Nephron progenitor cell (in vitro differentiated cells): ENCODE measurements at regions not wholly inside any gene's neighbourhood (a gene's known extent, or its start where the extent isn't known, plus 50 kb on each side); places are given as distances from the start of the nearest gene placed in this dataset.
"Not testable (repeated sequence)": the region's sequence is repeated elsewhere in the genome, so short reads cannot be mapped to it uniquely, and the experiment has no call there.

Source experiments
- DNase-seq: peaks from one replicate; pipeline ENCODE4 v3.0.0; 2021
- H3K27ac Mint-ChIP-seq: 2 replicates; pipeline ENCODE4 v1.8.0; 2021; ENCODE audit warnings: mild to moderate bottlenecking, moderate library complexity, mixed read lengths
- H3K27me3 Mint-ChIP-seq: 2 replicates; pipeline ENCODE4 v1.8.0; 2021; ENCODE audit warnings: mild to moderate bottlenecking, low read depth, mixed read lengths; ENCODE audit not compliant: poor library complexity
- H3K36me3 Mint-ChIP-seq: 2 replicates; pipeline ENCODE4 v1.8.0; 2021; ENCODE audit warnings: low read depth, mixed read lengths
- H3K4me1 Mint-ChIP-seq: 2 replicates; pipeline ENCODE4 v1.8.0; 2021; ENCODE audit warnings: mixed read lengths
- H3K4me3 Mint-ChIP-seq: 2 replicates; pipeline ENCODE4 v1.8.0; 2021; ENCODE audit warnings: mild to moderate bottlenecking, moderate library complexity, mixed read lengths
- H3K9me3 Mint-ChIP-seq: 2 replicates; pipeline ENCODE4 v1.8.0; 2021; ENCODE audit warnings: mild to moderate bottlenecking, moderate library complexity, mixed read lengths

DNA sequence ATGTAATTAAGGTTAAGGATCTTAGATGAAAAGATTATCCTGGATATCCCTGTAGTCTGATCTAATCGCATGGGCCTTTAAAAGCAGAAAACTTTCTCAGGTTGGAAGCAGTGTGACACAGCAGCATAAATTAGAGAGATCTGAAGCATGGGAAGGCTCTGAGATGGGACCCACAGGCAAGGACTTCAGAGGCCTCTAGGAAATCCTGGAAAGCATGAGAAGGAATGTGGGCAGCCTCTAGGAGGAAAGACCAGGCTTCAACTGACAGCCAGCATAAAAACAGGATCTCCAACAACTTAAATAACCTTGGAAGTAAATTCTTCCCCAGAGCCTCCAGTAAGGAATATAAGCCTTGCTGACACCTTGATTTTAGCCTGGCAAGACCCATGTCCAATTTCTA is 2397.5 kb downstream of the EPHA3 start:
- H3K4me1 Mint-ChIP-seq, H3K27ac Mint-ChIP-seq, DNase-seq, H3K4me3 Mint-ChIP-seq, H3K36me3 Mint-ChIP-seq, H3K27me3 Mint-ChIP-seq: not testable (repeated sequence)
- H3K9me3 Mint-ChIP-seq = peaks cover 45% of the 10 kb centered on the region
